ENCODE measurements at regions not wholly inside any gene's neighbourhood (a gene's known extent, or its start where the extent isn't known, plus 50 kb on each side); places are given as distances from the start of the nearest gene placed in this dataset.

- DNase-seq (ENCODE audit: low read depth, low spot score) = no peak
Measured at GRCh38 chr3:110743984-110744383, 327.6 kb upstream of the NECTIN3 start.

DNA sequence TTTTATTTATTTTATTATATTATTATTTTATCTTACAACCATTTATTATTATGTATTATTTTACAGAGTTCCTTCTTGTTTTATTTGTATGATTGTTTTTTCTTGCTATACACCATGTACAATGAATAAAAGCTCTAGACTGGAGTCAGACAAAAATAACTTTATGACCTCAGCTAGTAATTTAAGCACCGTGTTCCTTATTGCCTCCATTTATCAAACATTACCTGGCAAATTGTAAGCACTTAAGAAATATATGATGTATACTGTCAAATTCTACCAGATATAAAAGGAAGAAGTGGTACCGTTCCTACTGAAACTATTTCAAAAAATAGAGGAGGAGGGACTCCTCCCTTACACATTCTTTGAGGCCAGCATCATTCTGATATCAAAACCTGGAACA, 326.9 kb upstream of the NECTIN3 start:
- DNase-seq (ENCODE audit: low read depth, low spot score) = no peak

DNA sequence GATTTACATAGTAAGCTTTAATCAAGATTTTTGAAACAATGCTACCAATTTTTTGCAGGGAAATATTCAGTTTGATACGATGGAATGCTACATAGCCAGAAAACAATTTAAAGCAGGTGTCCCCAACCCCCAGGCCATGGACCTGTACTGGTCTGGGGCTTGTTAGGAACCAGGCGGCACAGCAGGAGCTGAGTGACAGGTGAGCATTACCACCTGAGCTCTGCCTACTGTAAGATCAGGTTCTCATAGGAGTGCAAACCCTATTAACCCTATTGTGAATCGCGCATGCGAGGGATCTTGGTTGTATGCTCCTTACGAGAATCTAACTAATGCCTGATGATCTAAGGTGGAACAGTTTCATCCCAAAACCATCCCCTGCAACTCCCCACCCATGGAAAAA, 322.6 kb upstream of the NECTIN3 start:
- no peak for DNase-seq (ENCODE audit: low read depth, low spot score)

DNA sequence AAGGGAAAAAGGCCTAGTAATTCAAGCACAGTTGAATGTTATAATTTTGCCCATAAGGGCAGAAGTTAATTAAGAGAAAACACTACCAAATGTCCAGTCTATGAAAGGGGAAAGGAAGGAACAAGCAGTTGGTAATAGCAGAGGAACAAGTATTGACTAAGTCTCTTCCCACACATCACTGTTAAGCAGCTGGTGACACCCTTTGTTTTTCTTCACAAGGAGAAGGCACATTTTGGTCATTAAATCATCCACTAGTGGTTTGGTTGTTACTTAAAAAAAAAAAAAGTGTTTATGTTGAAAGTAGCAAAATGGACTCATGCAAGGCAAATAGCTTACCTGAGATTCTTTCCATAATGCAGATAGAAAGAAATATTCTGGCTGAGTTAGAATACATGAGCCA, 321.4 kb upstream of the NECTIN3 start:
- DNase-seq (ENCODE audit: low read depth, low spot score) = no peak

DNA sequence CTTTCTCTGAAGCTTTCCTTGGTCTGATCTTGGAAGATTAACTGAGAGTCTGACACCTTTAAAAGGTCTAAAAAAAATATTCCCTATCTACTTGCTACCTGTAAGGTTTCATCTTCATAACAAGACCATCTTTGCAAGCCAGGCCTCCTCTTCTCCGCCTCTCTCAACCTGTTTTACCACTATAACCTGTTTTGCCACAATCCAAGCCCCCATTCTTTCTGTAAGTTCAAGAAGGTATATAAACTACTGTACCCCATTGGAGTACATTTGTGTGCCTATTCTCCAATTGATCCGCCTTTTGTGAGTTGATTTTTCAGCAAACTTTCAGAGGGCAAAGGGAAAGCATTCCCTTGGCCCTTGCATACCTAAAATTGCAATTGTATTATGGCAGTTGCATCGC, 319.3 kb upstream of the NECTIN3 start:
- DNase-seq (ENCODE audit: low read depth, low spot score) = no peak

DNA sequence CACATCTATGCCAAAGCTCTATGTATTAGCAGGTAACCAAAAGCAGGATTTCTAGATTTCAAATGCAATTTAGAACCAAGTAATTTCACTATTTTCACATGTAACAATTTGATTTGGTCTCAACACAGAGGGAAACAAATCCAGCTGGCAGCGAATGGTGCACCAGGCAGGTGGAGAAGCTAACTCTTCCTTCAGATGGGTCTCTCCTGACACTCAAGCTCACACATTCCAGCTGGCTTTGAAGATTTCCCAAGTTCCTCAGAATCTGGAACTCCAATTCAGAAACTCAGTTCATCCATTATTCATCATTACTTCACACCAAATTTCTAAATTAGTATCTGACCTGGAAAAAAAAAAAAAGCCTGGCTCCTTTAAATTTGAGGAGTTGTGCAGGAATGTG, 318.1 kb upstream of the NECTIN3 start:
- no peak for DNase-seq (ENCODE audit: low read depth, low spot score)

DNA sequence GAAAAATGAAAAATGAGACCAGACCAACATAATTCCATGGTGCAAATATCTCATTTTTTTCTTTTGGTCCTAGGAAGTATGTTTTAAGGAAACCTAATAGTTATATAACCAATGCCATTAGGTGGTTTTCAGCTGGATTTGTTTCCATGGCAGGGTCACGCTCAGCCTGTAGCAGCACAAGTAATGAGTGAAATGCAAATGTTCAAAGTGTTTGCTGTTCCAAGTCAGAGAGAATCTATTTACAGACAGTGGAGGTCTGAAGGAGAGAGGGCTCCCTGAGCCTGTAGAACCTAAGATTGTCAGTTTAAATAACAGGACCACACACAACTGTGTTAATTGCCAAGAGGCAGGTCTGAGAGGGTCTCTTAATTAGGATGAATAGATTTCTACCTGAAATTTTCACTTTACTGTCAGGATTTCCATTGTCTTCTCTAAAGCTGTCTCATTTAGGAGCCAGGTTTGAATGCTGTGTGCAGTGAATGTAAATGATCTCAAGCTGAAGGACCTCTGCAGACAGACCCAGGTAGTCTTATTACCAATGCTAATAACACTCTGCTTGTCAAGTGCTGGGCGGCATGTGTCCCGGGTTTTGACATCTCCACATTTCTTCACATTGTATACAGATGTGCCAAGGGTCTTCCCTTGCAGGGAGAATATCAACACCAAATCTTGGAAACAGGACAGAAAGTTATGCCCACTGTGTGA, 317.3 kb upstream of the NECTIN3 start:
- DNase-seq (ENCODE audit: low read depth, low spot score) = no peak

DNA sequence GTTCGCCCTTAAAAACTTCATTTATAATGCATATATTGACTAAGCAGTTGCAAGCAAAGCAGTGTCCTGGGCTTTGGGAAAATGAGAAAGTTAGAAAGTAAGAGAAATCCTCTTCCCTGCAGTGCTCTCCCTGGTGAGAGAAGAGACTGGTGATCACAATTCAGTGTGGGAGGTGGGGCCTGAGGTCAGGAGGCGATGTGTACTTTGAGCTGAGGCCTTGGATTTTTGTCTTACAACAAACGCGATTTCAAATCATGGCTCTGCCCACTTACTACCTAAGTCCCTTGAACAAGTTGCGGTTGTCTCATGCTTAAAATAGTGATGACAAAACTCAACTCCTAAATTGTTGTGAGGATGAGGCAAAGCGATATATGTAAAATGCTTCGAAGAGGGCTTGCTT, 316.3 kb upstream of the NECTIN3 start:
- no peak for DNase-seq (ENCODE audit: low read depth, low spot score)

GRCh38 chr3:110756705-110757104, 314.9 kb upstream of the NECTIN3 start:
- DNase-seq (ENCODE audit: low read depth, low spot score) = no peak

GRCh38 chr3:110758208-110758607, 313.4 kb upstream of the NECTIN3 start:
- no peak for DNase-seq (ENCODE audit: low read depth, low spot score)

- DNase-seq (ENCODE audit: low read depth, low spot score) = no peak
Measured at GRCh38 chr3:110767156-110767555, 304.5 kb upstream of the NECTIN3 start.

DNA sequence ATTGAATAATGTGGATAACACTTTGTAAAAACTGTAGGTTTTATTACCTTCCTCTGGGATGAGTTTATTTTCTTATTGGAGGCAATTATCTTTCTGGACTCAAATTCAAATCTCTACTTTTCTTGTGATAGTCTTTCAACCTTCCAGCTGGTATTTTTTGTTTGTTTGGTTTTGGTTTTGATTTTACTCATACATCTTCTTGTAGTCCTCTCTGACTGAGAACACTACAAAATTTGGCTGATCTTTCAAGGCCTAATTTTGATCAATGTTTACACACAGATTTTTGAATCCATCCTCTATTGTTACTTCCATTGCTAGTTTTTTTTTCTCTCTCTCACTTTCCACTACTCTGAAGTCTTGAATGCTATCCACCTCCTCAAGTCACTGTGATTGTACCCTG, 303.8 kb upstream of the NECTIN3 start:
- no peak for DNase-seq (ENCODE audit: low read depth, low spot score)

- DNase-seq (ENCODE audit: low read depth, low spot score) = no peak
Measured at GRCh38 chr3:110773413-110773954, 298.1 kb upstream of the NECTIN3 start.

- DNase-seq (ENCODE audit: low read depth, low spot score) = no peak
Measured at GRCh38 chr3:110774496-110775265, 296.9 kb upstream of the NECTIN3 start.

DNA sequence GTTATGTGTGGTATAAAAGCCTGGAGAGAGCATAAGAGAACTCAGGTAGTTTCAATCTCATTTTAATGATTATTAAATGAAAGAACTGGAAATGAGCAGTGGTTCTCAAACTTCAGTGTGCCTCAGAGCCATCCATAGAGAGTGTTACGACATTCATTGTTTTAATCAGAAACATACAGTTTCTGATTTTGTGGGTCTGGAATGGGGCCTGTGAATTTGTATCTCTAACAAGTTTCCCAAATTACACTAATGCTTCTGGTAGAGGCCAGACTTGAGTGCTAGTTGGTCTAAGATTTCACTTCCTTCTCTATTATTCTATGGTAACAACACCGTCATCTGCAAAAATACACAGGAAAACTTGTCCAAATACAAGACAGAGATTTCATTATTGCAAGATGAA, 292.0 kb upstream of the NECTIN3 start:
- no peak for DNase-seq (ENCODE audit: low read depth, low spot score)

DNA sequence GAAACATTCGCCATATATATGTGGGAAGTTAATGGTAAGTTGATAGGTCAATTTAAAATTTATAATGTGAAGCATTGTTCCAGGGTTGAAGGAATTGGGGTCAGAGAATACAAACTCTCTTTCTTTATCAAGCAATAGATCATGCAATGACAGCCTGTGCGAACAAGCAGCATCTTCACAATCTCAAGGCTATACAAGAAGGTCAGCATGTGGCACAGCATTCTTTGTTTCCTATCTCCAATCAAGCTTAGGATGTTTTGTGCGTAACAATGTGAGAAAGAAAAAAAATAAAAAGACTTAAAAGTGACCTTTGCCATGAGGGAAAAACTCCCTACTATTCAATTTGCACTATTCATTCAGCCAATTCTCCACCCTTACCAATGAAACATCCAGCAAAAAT, 288.1 kb upstream of the NECTIN3 start:
- DNase-seq (ENCODE audit: low read depth, low spot score) = no peak

GRCh38 chr3:110788794-110789193, 282.8 kb upstream of the NECTIN3 start:
- DNase-seq (ENCODE audit: low read depth, low spot score) = no peak

DNA sequence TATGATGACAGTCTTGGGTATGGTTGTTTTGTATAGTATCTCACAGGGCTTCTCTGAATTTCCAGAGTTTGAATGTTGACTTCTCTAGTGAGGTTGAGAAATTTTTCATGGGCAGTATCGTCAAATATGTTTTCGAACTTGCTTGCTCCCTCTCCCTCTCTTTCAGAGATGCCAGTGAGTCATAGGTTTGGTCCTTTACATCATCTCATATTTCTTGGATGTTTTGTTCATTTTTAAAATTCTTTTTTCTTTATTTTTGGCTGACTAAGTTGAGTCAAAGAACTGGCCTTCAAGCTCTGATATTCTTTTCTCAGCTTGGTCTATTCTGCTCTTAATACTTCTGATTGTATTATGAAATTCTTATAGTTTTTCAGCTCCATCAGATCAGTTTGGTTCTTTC, 282.3 kb upstream of the NECTIN3 start:
- no peak for DNase-seq (ENCODE audit: low read depth, low spot score)

- no peak for DNase-seq (ENCODE audit: low read depth, low spot score)
Measured at GRCh38 chr3:110790631-110791030, 281.0 kb upstream of the NECTIN3 start.

DNA sequence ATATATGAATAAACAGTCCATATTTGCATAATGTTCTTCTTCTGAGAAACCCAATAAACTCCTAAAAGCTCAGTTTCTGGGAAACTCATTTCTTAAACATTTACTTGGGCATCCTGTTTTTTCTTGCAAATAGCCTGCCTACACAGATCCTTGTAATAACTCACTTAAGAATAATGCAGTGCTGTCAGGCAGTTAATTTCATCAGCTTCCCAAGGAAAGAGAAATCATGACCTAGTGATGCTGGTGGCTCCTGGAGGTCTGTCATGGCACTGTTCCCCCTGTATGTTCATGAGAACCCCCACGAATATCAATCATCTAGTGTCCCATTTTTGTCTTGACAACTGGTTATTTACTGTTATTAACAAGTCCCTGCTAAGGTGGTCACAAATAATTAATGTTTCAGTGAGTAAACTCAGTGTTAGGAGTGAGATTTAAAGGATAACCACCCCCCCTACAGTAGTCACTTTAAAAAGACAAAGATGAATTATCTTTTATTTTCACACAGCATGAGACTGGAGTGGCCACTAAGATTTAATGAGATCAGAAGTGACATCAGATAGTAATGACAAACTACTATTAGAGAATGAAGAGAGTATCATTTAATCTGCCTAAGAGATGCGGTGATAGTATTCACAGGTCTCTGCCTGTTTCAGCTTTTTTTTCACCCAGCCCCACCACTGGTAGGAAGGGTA, 279.5 kb upstream of the NECTIN3 start:
- no peak for DNase-seq (ENCODE audit: low read depth, low spot score)

DNA sequence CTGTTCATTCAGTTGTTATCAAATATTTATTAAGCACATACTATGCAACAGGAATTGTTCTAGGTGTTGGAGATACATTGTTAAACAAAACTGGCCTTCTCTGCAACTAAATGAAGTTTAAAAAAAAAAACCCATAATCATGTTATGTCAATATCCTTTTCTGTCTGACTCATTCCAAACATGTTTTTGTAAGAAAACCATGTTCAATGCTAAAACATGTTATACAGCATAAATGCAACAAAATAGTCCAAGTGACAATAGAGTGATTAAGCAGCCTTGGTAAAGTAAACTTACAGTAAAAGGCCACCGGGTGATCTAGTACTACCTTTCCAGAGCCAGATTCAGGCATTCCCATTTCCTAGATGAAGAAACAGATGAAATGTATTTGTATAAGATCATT, 278.0 kb upstream of the NECTIN3 start:
- DNase-seq (ENCODE audit: low read depth, low spot score) = no peak

- no peak for DNase-seq (ENCODE audit: low read depth, low spot score)
Measured at GRCh38 chr3:110795163-110795562, 276.5 kb upstream of the NECTIN3 start.

DNA sequence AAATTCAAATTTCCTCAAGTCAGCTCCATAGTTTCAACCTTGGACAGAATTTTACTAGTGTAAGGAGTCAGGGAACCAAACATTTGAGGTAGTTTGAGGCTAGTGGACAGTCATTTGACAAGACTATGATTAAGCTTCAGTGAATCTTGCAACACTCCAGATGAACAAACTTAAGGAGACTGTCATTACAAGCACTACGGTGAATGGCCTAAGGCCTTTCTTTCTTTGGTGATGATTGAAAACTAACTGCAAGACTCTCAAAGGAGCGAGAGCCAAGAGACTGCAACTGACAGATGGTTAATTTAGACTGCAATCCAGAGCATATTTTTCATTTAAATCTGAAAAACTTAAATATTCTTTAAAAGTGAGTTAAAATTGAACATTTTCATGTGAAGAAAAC, 272.3 kb upstream of the NECTIN3 start:
- DNase-seq (ENCODE audit: low read depth, low spot score) = no peak
